ENCODE measurements at regions not wholly inside any gene's neighbourhood (a gene's known extent, or its start where the extent isn't known, plus 50 kb on each side); places are given as distances from the start of the nearest gene placed in this dataset.
A peak's percentile ranks its signal among the peaks of the same experiment; 100 is the strongest.

DNA sequence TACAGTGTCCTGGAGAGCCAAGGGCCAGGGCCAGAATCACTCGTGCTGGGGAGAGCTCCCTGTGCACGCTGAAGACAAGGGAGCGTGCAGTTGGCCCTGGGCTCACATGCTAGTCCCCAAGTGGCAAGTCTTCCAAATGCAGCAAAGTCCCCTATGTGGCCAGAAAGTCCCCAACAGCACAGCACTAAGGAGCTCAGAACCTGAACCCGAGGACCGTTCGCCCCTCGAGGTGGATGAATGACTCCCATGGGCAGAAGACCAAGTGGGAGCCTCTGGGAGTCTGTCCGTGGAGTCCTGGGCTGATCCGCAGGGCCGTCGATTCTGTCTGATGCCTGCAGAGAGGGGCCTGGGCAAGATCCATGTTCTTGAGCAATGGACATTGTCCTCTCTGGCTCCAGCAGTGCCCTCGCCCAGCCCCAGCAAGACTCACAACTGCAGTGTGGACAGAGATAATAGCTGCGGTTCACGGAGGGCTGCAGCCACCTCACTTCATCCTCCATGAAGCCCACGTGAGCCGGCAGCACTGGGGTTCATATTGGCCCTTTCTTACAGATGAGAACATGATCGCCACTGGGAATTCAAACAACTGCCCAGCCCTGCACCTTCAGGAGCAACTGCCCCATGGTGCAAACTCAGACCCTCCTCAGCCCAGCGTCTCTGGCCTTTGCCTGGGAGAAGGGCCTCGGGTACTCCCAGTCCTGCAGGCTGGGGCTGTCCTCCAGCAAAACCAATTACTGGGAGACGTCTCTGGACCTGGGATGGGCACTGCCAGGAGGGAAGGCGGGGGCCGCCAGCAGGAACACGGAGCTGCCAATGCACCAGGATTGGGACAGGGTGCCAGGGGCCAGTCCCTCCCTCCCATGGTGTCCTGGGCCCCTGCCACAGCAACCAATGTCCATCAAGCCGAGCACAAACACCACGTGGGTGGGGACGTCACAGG is 243.7 kb downstream of the NPHP4 start:
- no peak for DNase-seq

DNA sequence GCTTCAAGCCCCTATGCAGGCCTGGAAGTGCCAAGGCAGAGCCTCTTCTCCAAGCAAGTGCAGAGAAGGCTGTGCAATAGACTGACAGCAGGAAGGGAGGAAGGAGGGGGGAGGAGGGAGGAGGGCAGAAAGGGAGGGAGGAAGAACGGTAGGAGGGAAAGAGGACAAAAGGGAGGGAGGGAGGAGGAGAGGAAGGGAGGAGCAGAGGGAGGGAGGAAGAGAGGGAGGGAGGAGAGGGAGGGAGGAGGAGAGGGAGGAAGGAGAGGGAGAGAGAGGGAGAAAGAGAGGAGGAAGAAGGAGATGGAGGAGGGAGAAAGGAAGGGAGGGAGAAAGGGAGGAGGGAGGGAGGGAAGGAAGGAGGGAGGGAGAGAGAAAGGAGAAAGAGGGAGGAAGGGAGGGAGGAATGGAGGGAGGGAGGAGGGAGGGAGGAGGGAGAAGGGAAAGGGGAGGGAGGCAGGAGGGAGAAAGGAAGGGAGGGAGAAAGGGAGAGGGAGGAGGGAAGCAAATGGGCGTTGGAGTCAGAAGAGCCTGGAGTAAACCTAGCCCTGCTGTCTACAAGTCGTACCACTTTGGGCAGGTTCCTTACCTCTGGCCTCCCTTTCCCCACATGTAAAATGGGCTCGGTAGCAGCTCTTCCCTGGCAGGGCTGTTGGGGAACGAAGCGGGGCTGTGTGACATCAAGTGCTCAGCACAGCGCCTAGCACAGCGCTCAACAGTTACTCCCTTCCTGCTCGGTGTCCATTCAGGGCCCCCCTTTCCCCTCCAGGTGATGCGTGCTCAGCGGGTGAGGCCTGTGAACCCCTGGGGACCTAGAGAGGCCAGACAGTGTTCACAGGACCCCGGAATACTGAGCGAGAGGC is 244.6 kb downstream of the NPHP4 start:
- no peak for DNase-seq

DNA sequence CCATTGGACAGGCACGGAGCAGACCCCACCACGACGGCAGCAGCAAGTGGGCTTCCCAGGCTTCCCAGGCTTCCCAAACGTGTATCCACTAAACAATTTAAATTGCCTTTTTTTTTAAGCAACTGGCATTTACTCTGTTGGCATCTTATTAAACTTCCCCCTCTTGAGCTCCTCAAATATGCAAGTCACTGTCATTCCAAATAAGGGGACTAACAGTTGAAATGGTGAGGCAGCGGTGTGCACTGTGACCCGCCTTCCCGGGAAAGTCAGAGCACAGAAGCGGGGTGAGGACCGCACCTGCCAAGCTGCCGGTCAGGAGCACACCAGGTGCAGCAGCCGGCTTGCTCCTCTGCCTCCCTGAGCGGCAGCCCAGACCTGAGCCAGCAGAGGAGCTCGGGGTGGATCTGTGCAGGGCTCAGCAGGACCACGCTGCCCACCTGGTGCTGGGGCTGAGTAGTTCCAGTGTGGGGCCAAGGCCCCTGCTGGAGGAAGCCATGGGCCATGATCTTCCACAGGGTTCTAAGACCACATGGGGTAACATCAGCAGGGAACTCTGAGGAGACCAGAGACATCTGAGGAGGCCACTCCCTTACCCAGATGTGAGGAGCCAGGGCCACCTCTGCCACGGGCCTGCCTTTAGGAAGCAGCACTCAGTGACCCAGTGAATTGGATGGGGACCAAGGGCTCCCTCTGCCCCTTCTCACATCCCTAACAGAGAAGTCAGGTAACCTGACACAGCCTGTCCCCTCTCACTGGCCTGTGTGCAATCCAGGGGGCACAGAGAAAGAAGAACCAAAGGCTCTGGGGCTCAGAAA is 245.4 kb downstream of the NPHP4 start:
- DNase-seq = peak; percentile 14

DNA sequence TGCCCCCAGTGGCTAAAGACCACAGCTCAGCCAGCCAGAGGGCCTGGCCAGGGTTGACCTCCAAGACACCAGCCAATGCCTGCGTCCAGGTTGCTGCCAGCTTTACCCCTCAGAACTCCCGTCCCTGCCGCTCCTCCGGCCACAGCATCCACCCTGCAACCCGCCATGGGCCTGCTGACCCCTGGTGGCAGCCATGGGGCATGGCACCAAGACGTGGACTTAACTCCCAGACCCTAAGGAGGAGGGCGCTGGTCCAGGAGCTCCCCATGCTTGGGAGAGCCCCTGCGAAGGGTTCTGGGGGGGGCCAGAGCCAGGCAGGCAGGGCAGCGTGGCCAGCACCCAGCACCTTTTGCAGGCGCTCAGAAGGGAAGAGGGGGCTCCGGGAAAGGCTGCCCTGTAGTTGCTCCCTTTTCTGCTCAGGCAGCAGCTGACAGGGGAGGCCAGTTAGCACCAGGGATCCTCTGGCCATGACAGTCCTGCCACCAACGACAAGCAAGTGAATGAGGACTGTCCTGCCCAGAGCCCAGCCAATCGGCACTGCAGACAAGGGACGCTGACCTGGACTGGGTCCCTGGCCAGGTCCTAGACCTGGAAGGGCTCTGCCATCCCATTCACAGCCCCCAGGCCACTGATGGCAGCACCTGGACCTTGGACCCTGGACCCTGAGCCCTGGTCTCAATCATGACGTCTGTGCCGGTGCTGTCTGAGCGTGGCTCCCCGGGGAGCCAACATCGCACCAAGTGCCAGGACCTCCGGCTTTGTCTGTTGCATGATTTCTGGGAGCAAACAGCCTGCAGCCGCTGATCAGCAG is 246.2 kb downstream of the NPHP4 start:
- peak; percentile 30 for DNase-seq

DNA sequence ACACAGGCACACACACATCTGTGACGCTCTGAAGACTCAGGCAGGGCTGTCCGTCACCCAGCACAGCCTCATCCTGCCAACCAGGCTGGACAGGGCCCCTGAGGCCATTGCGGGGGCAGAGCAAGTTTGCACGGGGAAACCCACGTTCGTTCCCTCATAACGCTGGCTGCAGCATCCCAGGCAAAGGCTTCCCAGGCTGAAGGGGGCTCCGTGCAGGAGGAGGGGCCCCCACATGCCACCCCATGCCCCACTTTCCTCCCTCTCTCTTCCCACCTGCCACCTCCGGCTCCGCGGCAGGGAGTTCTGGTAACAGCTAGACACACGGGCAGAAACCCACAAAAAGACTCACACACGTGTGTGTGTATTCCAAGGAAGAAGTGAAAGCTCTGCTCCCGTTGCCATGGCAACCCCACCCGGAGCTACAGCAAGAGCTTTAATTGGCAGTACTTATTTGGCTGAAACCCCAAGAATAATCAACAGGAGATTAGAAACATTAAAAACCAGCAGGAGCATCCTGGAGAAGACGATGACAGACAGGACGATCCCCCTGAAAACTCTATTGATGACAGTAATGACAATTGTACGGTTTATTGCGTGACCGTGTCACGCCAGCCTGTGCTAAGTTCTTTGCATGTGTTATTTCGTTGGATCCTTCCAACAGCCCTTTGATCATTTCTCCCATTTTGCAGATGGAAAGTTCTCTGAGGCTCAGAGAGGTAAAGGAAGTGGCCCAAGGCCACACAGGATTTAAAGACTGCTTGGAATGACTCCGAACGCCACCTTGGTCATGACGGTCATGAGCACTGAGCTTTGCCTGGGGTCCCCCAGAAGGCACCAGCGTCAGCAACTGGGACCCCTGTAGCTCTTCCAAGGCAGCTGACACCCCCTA is 247.1 kb downstream of the NPHP4 start:
- DNase-seq = no peak

DNA sequence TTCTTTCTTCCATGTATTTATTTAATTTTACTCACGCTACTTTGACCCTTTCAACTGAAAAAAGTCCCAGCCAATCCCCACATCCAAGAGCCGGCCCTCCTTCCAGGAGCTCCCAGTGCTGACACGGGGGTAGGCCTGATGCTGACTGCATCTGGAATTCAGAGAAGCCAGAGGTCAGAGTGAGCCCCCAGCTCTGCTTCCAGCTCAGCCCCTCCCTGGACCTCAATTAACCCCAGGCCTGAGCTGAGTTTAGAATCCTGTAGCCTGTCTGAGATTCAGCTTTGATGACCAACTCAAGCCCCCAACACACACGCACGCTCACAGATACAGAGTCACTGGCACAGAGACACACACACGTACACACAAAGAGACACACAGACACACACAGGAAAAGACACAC is 247.9 kb downstream of the NPHP4 start:
- DNase-seq = no peak

DNA sequence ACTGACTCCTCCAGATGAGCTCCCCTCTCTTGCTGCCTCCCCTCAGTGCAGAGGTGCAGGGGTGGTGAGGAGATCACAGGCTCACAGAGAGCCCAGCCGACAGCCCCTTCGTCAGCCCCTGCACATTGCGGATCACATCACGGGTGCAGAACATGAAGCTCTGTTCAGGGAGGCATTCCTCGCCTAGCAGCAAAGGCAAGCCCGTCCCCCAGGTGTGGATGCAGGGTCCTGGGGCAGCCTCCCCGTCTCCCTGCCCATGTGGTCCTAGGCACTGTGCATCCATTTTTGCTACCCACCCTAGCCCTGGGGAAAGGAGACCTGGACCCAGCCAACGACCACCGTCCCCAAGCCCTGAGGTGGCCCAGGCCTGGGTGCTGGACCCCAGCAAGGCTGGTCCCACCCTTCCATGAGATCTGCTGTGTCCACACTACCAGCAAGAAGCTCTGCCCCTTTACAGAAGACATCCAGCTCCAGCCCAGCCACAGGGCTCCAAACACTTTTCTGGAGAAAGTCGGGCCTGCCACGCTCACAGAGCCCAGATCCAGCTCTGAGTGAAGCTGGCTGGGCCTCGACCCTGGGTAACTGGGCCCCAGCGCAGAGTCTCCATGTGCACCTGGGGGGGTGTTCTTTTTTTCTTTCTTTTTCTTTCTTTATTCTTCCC is 248.7 kb downstream of the NPHP4 start:
- DNase-seq = no peak

DNA sequence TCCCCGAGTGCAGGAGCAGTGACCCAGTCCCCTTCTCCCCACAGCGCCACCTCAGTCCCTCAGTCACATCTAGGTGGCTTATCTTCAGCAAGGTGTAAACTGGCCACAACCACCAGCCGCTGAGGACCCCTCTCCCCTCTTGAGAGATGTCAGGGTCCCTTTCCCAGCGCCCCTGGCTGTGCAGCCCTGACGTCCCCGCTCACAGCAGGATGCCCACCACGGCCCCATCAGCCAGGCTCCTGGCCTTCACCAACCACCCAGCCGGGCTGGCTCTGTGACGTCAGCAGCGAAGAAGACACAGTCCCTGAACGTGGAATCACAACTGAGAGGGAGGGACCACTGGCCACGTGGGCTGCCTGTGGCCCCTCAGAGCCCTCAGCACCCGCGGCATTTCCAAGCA is 249.4 kb downstream of the NPHP4 start:
- no peak for DNase-seq

DNA sequence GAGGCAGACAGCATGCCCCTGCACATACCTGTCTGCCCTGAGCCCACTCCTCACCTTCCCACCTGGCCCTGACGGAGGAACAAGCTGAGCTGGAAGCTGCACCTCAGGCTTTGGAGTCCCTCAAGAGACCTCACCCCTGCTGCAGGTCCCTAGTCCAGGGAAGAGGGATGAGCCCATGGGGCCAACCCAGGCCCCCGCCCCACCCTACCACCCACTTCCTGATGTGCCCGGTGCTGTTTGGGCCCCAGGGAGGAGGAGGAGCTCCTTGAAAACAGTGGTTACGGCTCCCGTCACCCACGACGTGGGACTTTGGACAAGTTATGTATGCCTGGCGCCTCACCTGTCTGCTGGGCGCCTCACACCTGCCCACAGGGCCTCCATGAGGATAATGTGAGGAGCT is 250.2 kb downstream of the NPHP4 start:
- no peak for DNase-seq

DNA sequence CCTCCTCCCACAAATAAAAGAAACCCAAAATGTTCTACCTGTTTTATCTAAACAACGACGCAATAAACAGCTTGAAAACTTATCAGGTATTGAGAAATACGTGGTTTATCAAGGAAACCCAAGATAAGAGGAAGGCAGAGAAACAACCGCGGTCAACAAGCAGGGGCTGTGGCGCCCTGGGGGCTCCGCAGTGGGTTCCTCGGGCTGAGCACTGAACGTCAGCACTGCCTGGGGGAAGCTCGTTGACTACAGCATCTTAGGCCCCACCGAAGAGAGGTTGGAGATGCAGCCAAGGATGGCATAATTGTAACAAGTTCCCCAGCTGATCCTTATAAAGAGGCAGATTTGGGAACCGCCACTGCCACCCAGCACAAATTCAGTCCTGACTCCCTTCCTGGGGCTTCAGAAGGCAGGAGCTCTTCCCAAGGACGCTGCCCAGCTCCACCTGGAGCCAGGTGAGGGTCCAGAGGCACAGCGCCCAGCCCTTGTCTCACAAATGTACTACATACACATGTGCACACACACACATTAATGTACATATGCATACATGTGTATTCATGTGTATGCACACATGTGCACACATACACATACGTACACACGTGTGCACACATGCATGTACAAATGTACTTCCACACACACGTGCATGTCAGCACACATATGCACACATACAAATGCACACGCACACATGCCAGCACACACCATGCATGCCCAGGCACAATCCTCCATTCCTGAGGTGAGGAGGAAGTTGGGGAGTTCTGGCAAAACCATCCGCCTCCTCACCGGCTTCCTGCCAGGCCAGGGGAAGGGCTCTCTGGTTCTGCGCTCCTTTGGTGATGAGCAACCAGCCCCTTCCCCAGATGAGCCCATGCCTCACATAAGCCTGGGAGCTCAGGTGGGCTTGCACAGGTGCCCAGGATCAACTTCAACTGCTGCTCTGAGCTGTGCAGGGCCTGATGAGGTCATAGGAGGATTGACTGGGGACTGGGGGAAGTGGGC is 251.1 kb downstream of the NPHP4 start:
- no peak for DNase-seq

DNA sequence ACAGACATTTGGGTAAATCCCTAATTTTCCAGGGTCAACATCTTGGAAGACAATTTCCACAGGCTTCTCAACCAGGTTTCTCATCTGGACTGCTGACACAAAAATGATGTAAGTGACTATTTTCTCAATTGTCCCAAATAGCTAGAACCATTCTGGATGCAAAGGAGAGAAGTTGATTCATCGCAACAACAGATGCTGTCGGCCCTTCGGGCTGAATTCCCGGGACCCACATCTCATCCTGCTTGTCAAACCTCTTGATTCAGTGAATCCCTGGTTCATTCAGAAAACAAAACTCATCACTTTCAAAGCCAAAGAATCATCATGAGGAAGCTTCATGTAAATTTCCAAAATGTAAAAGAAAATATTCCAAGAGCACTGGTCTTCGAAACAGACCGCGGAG is 251.8 kb downstream of the NPHP4 start:
- no peak for DNase-seq

DNA sequence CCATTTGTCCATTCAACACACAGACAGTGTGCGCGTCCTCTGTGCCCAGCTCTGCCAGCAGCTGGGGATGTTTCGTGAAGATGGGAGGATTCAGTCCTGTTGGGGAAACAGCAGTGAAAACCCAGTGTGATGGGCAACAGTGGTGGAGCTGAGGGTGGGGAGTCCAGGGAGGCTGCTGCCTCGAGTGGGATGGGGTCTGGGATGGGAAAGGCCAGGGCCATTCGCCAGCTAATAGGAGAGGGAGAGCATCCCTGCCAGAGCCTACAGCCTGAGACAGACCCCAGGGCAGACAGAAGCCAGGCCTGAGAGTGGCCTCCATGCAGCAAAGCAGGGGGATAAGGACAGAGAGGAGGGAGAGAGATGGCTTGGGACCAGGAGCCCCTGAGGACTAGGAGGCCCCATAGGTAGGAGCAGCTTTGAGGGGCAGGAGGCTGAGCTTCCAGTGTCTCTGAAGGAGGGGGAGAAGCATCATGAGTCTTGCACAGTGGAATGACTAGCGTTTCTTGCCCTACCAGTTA is 252.6 kb downstream of the NPHP4 start:
- DNase-seq = no peak

DNA sequence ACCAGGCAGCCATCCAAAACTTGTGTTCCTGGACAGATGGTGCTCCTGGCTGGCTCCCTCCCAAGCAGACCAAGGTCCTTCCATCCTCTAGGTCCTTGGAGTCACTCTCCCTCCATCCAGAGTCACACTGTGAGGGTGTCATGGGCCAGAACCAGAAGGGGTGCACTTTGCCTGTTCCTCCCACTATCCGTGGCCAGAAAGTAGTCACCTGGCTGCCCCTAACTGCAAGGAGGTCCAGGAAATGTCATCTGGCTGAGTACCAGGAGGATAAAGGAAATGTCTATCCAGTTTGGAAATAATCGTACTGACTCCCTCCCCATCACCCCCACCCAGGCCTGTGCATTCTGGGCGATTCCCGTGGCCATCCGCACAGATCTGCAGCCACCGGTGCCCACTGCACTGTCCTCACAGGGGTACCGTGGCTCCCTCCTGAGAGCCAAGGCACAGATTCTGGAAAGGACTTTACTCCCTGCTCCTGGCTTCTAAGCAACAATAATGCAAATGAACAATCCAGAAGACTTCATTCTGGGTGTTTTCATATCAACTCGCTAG is 253.2 kb downstream of the NPHP4 start:
- DNase-seq = no peak

DNA sequence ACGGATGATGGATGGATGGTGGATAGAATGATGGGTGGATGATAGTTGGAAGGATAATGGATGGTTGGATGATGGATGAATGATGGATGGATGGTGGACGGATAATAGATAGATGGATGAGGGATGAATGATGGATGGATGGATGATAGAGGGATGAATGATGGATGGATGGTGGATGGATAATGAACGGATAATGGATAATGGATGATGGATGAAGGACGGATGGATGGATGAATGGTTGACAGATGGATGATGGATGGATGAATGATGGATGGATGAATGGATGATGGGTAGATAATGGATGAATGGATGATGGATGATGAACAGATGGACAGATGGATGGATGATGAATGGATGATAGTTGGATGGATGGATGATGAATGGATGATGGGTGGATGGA is 255.1 kb downstream of the NPHP4 start:
- DNase-seq = no peak

DNA sequence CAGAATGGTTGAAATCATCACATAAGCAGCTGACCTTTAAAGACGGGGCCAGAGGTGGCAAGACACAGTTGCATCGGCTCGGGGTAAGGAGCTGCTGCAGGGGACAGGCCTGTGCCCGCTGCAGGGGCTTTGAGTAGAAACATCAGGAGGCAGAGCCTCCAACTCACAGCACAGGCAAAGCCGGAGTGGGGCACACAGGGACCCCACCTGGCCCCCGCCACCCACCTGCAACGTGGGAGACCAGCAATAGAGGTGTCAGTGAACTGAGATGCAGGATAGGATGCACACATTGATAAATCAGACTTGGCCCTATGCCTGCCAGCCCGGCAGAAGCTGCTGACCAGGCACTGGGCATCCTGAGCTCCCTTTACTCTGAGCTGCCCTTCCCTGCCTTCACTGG is 257.2 kb downstream of the NPHP4 start:
- DNase-seq = no peak

DNA sequence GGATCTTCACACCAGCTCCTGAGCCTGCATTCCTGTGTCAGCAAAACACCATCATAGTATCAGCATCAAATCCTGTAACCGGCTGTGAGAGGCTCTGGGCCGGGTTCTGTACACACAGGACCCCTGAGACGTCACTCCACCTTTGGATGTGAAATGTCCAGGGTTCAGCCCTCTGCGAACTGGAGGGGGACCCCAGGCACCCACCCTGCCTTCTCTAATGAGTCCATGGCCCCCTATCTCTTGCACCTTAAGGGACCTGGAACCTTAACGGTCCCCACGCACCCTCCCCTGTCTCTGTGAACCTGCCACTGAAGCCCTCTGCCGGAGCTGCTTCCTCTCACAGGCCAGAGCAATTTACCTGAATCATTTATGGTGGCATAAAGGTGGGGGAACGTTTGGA is 257.8 kb downstream of the NPHP4 start:
- DNase-seq = no peak

DNA sequence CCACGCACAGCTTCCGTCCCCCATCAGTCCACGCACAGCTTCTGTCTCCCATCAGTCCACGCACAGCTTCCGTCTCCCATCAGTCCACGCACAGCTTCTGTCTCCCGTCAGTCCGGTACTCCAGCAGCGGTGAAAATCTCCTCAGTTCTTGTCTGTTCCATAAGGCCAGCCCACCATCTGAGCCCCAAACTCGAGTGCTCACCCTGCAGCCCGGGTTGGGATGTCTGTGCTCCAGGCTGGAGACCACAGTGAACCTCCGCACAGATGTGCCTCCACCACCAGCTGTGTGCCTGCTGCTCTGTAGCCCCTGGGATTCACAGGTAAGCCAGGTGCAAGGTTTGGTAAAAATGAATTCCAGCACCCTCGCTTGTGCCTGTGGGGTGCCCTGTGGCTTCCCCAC is 258.6 kb downstream of the NPHP4 start:
- no peak for DNase-seq

DNA sequence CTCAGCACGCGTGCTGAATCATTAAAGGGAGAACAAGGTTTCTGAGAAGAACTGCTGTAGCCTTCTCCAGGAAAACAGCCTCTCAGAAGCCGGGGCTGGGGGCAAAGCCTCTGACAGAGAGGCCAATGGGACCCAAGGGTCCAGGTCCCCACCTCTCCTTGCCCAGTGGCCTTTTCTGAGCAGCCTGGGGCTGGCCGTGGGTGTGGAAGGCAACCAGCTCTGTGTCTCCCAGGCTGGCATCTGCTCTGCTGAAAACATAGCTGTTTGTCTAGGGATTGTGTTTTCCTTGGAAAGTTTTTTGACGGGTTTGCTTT is 261.2 kb downstream of the NPHP4 start:
- no peak for DNase-seq
